Endodermal cell (in vitro differentiated cells): ENCODE measurements at regions not wholly inside any gene's neighbourhood (a gene's known extent, or its start where the extent isn't known, plus 50 kb on each side); places are given as distances from the start of the nearest gene placed in this dataset.

Source experiments
- DNase-seq: peaks from one replicate; pipeline ENCODE4 v3.0.0-alpha.2; 2017
- H3K27ac ChIP-seq: 2 replicates; pipeline ENCODE4 v1.5.1; 2013; ENCODE audit warnings: mild to moderate bottlenecking, low read depth, low read length, moderate library complexity
- H3K27me3 ChIP-seq: 2 replicates; pipeline ENCODE4 v1.6.1; 2013; ENCODE audit warnings: mild to moderate bottlenecking, low read length, moderate library complexity; ENCODE audit not compliant: insufficient read depth, control insufficient read depth, poor library complexity, severe bottlenecking
- H3K36me3 ChIP-seq: 2 replicates; pipeline ENCODE4 v1.7.0; 2013; ENCODE audit warnings: mild to moderate bottlenecking, low read length, moderate library complexity; ENCODE audit not compliant: control insufficient read depth, insufficient read depth
- H3K4me1 ChIP-seq: one replicate; pipeline ENCODE4 v1.7.0; 2013; ENCODE audit warnings: low read length; ENCODE audit not compliant: control insufficient read depth, insufficient read depth
- H3K4me3 ChIP-seq: 2 replicates; pipeline ENCODE4 v1.5.1; 2013; ENCODE audit warnings: mild to moderate bottlenecking, low read length, moderate library complexity
- H3K9ac ChIP-seq: 2 replicates; pipeline ENCODE4 v1.6.1; 2013; ENCODE audit warnings: mild to moderate bottlenecking, low read length, moderate library complexity; ENCODE audit not compliant: poor library complexity, severe bottlenecking; ENCODE audit errors: extremely low read depth
- H3K9me3 ChIP-seq: 2 replicates; pipeline ENCODE4 v1.6.1; 2013; ENCODE audit warnings: mild to moderate bottlenecking, low read length, moderate library complexity; ENCODE audit not compliant: control insufficient read depth
- H3K27ac Mint-ChIP-seq: 2 replicates; pipeline ENCODE4 v1.8.0; 2020; ENCODE audit warnings: mixed read lengths
- H3K27me3 Mint-ChIP-seq: 2 replicates; pipeline ENCODE4 v1.8.0; 2021; ENCODE audit warnings: mild to moderate bottlenecking, mixed read lengths; ENCODE audit not compliant: insufficient read depth
- H3K36me3 Mint-ChIP-seq: 2 replicates; pipeline ENCODE4 v1.8.0; 2020; ENCODE audit warnings: low read depth, mixed read lengths
- H3K4me1 Mint-ChIP-seq: 2 replicates; pipeline ENCODE4 v1.8.0; 2020; ENCODE audit warnings: mixed read lengths
- H3K4me3 Mint-ChIP-seq: 2 replicates; pipeline ENCODE4 v1.8.0; 2020; ENCODE audit warnings: mild to moderate bottlenecking, moderate library complexity, mixed read lengths
- H3K9me3 Mint-ChIP-seq: 2 replicates; pipeline ENCODE4 v1.8.0; 2020; ENCODE audit warnings: mild to moderate bottlenecking, mixed read lengths
- WGBS, 2 experiments: methylation state at CpG; one replicate each; pipeline versions ENCODE4 v1.1.5 to v1.1.7; 2013; ENCODE audit warnings: missing lambda C conversion rate in 2 of 2, mixed read lengths in 1 of 2; ENCODE audit not compliant: insufficient coverage in 1 of 2, insufficient read length in 1 of 2; 5-methylcytosine and 5-hydroxymethylcytosine counted together
- TF ChIP-seq, protein P1 (sequence below): fragments of 200-600 bp; sonication (generic); conservative IDR thresholded peaks from 2 replicates; pipeline ENCODE4 v1.5.0; 2021; ENCODE audit warnings: antibody characterized with exemption, mild to moderate bottlenecking

DNA sequence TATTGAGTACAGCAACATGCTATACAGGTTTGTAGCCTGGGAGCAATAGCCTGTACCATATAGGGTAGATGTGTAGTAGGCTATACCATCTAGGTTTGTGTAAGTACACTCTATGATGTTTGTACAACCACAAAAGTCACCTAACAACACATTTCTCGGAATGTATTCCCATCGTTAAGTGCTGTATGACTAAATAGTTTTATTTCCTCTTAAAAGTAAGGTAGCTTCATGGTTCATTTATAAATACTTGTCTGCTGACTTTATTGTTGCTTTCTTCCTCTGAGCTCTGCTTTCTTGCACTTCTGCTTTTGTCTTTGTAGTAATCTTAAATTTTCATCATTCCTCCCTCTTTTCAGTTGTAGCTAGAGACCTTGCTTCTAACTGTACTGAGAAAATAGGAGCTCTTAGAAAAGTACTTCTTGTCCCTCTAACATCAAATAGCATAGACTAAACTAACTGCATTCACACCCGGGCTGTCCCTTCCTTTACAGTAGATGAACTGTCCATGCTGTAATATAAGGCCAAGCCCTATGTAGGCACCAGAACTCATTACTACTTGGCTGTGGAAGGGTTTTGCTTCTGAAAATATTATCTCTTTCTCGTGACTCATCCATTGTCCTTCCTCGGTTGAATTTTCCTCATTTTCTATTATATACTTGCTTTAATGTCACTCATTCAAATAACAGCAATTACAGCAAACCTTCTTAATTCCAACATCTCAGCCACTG is 55.4 kb upstream of the FAM3C start:
- H3K27ac ChIP-seq = no peak overlapping the region
- Mint-ChIP-seq H3K27me3 (no peaks in the 10 kb centered on the region), H3K4me1 (peaks cover 10% of the 10 kb centered on the region)

DNA sequence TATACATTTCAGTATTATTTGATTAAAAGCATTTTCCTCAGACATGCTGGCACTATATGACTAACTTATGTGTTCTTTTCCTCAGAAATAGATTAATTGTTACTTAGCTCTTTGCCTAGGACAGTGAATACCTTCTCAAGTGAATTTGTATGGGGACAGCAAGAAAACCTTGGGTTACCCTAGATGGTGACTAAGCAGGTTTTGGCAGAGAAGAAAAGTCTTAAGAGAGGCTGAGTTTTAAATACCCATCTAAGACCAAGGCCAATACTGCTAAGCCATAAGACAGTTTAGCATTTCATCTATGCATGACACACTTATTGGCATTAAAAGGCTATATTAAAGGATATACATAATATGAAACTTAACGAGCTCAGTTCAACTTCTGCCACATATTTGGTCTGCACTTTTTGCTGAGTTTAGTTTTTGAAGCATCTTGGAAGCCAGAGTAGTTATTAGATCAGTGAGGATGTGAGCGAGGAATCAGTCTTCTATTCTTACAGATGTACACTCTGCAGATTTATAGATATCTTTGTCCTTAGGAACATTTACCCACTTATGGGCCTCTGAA is 54.6 kb upstream of the FAM3C start:
- Mint-ChIP-seq H3K9me3 (no peaks in the 10 kb centered on the region), H3K4me3 (no peak overlapping the region), H3K36me3 (no peaks in the 10 kb centered on the region), H3K4me1 (peaks cover 2% of the 10 kb centered on the region), H3K27ac (no peak overlapping the region), H3K27me3 (no peaks in the 10 kb centered on the region)
- Histone ChIP-seq H3K27ac (no peak overlapping the region), H3K36me3 (no peaks in the 10 kb centered on the region), H3K4me3 (no peak overlapping the region), H3K27me3 (no peaks in the 10 kb centered on the region), H3K9me3 (no peaks in the 10 kb centered on the region), H3K9ac (no peak overlapping the region), H3K4me1 (no peaks in the 10 kb centered on the region)
- DNase-seq = no peak
- 95% methylated on average over 2 of the region's 2 CpGs; no CpG with 5 or more reads in 1 of the 2 experiments for WGBS, 2 experiments
- TF ChIP-seq, protein P1, sequence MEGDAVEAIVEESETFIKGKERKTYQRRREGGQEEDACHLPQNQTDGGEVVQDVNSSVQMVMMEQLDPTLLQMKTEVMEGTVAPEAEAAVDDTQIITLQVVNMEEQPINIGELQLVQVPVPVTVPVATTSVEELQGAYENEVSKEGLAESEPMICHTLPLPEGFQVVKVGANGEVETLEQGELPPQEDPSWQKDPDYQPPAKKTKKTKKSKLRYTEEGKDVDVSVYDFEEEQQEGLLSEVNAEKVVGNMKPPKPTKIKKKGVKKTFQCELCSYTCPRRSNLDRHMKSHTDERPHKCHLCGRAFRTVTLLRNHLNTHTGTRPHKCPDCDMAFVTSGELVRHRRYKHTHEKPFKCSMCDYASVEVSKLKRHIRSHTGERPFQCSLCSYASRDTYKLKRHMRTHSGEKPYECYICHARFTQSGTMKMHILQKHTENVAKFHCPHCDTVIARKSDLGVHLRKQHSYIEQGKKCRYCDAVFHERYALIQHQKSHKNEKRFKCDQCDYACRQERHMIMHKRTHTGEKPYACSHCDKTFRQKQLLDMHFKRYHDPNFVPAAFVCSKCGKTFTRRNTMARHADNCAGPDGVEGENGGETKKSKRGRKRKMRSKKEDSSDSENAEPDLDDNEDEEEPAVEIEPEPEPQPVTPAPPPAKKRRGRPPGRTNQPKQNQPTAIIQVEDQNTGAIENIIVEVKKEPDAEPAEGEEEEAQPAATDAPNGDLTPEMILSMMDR = no peak

More for the DNA sequence above, 55.4 kb upstream of the FAM3C start:
- H3K27ac Mint-ChIP-seq = no peak overlapping the region
- 84 to 96% methylated on average over 3 to 5 of the region's 5 CpGs for WGBS, 2 experiments
- H3K9me3 Mint-ChIP-seq = no peaks in the 10 kb centered on the region
- no peak overlapping the region for H3K4me3 ChIP-seq
- H3K4me3 Mint-ChIP-seq = no peak overlapping the region
- H3K36me3 ChIP-seq = no peaks in the 10 kb centered on the region
- H3K9ac ChIP-seq = no peak overlapping the region
- H3K36me3 Mint-ChIP-seq = no peaks in the 10 kb centered on the region
- TF ChIP-seq, protein P1 = no peak
- no peak for DNase-seq
- no peaks in the 10 kb centered on the region for H3K27me3 ChIP-seq
- H3K9me3 ChIP-seq = no peaks in the 10 kb centered on the region
- no peaks in the 10 kb centered on the region for H3K4me1 ChIP-seq

DNA sequence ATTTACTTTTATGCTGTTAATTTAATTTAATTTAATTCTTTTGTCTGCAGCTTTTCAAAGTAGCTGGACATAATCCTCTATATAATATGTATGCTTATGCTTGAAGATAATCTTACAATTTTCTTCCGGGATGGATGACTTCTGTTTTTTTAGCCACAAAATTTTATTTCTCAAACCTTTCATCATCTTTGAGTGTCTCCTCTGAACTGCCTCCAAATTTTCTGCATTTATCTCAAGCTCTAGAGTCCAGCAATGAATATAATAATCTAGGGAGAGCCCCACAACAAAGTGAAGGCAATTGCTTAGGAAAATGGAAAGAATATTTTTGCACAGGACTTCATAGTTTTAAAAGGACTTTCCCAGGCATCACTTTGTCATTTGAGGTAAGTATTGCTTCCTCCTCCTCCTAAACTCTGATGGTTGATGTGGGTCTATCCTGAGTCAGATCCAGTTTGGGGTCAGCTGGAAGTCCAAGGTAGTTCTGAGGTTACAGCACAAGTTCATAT is 53.7 kb upstream of the FAM3C start:
- H3K9me3 ChIP-seq = no peaks in the 10 kb centered on the region
- H3K9ac ChIP-seq = no peak overlapping the region
- H3K4me1 ChIP-seq = no peaks in the 10 kb centered on the region
- no peaks in the 10 kb centered on the region for H3K27me3 Mint-ChIP-seq
- H3K4me1 Mint-ChIP-seq = no peaks in the 10 kb centered on the region
- DNase-seq = no peak
- H3K9me3 Mint-ChIP-seq = no peaks in the 10 kb centered on the region
- H3K27ac ChIP-seq = no peak overlapping the region
- 93% methylated on average over 1 of the region's 1 CpG; no CpG with 5 or more reads in 1 of the 2 experiments for WGBS, 2 experiments
- TF ChIP-seq, protein P1 = no peak
- H3K36me3 ChIP-seq = no peaks in the 10 kb centered on the region
- no peak overlapping the region for H3K4me3 Mint-ChIP-seq
- no peaks in the 10 kb centered on the region for H3K27me3 ChIP-seq
- no peaks in the 10 kb centered on the region for H3K36me3 Mint-ChIP-seq
- H3K4me3 ChIP-seq = no peak overlapping the region
- no peak overlapping the region for H3K27ac Mint-ChIP-seq
